DMS114 treated with DMSO at 0.1 percent for 48 hours (cell line): ENCODE measurements at regions not wholly inside any gene's neighbourhood (a gene's known extent, or its start where the extent isn't known, plus 50 kb on each side); places are given as distances from the start of the nearest gene placed in this dataset.

Source experiments
- DNase-seq: peaks from one replicate; lab custom pipeline; 2025; ENCODE audit not compliant: unreplicated experiment; lab: John Stamatoyannopoulos, UW

DNA sequence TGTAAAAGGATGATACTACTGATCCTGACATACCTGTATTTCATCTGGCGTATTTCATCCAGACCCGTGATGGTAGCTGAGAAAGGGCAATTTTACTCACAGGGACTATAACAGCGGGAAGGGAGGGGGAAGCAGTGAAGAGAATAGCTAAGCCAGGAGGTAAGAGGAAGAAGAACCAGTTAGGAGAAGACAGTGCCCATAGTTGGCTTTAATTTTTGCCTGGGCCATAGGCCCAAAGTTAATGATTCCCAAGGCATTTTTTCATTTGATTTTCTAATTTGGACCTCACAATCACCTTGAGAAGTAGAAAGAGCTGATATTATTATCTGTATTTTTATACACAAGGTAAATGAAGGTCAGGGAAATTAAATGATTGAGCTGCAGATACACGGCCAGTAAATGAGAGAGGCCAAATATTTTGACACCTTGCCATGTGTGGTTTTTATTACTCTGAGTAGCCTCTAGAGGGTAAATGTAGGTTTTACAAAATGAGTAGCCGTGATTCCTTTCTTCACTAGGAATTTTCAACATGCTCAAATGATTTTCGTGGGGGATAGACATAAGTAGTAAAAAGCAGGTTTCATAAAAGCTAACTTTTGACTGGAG lies 382.2 kb downstream of the FUT8 start:
- DNase-seq, result no peak

DNA sequence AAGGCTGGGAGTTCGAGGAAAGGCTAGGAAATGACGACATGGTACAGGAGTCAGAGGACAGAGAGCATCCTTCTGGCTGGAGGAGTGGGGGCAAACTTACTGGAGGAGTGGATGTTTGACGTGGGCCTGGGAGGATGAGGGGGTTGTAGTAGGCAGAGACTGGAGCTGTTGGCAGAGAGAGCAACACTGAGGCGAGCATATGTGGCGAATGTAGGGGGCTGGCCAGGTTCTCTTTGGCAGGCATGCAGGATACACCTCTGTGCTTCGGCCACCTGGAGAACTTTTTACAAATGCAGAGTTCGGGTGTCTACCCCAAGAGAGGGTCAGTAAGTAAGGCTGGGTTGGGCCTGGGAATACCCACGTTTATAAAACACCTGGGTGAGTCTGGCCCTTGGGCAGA lies 385.7 kb downstream of the FUT8 start:
- no peak for DNase-seq

DNA sequence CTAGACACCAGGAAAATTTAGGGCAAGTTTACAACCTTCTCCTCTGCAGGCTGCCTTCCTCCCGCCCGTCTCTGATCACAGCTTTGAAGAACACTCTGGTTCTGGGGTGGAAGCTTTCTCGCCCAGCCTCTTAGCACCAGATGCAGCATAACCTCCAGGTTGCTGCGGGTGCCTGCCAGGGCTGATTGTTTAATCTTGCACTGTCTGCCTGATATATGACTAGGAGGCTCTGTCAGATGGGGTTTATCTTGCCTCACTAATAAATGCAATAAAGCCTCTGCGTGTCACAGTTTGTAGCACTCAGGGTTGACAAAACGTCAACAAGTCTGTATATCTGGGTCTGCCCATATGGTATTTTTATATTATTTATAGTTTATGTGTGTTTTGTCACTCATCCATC lies 388.2 kb downstream of the FUT8 start:
- DNase-seq, result no peak

DNA sequence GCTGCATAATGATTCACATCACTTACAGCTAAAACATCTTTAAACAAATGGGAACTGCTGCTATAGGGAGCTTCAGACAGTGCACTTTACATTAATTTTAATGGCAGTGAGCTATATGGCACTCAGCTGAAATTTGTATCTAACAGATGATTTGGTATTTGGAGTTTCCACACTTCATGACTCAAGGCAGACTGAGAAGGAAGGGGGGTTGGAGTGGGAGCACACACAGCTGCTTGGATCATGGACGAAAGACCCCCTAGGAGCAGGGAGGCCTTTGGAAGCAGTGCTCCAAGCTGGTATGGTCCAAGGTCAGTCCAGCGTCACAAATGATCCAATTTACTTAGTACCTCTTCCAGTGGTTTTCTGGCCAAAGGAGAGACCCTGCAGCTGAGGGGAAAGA lies 389.7 kb downstream of the FUT8 start:
- no peak for DNase-seq

DNA sequence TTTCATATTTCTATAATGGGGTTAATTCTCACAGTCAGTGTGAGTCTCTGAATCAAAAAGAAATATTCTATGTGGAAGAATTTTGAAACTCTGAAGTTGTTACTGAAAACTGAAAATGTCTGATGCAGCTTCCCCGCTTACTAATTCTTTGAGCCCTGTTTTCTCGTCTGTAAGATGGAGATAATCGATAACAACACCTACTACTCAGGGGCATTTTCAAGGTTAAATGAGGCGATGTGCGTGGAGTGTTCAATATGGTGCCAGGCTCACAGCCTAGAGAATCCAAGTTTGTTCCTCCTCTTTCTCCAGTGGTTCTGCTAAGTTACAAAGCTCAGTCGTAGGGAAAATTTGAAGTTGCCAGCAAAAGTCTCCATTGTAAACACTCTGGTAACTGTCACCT lies 391.4 kb downstream of the FUT8 start:
- no peak for DNase-seq

DNA sequence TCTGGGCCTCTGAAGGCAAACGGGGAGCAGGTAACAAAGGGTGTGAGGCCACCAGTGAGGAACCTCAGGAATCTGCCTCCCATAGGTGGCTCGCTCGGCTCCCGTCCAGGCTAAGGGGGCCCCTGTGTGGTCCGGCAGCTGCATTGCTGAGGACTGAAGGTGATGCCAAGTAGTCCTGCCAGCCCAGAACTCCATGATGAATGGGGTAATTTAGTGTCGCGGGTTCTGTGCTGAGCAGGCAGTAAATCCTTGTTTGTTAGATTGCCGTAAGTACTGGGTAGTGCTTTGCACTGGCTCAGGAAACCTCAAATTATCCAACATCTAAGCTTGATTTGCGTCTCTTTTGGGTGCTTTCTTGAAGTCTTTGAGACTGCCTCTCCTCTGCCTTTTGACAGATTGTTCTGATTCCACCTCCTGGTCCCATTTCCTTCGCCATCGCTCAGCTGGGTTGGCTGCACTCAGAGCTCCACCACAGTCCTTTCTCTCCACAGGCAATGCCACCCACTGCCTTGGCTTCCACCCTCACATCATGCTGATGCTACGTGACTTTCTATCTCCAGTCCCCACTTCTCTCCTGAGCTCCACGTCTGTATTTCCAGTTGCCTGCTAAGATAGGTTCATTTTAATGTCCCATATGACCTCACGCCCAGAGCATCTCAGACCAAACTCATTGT lies 392.0 kb downstream of the FUT8 start:
- no peak for DNase-seq

DNA sequence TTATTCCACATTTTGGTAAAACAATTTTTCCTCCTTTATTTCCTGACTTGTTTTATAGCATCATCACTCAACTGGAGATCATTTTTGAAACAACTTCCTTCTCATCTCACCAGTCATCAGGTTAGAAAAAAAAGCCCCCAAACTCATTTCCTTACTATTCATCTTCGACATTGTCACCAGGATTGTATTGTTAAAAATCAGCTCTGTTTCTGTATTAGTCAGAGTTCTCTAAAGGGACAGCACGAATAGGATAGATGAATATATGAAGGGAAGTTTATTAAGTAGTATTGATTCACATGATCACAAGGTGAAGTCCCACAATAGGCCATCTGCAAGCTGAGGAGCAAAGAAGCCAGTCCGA lies 392.6 kb downstream of the FUT8 start:
- DNase-seq, result no peak

DNA sequence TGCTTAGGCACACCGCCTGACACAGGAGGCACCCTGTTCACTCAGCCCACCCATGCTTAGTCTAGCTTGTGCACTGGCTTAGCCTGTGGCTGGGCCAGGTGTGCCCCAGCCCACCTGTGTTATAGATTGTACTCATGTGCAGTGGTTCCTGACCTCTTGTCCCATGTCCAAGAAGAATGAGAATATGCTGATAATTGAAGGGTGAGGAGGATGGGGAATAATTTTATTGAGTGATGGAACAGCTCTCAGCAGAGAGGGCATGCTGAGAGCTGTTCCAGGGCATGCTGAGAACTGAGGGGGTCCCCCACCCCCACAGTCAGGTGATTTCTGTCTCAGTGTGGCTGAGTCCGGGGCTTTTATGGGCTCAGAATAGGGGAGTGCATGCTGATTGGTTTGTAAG lies 395.9 kb downstream of the FUT8 start:
- no peak for DNase-seq

DNA sequence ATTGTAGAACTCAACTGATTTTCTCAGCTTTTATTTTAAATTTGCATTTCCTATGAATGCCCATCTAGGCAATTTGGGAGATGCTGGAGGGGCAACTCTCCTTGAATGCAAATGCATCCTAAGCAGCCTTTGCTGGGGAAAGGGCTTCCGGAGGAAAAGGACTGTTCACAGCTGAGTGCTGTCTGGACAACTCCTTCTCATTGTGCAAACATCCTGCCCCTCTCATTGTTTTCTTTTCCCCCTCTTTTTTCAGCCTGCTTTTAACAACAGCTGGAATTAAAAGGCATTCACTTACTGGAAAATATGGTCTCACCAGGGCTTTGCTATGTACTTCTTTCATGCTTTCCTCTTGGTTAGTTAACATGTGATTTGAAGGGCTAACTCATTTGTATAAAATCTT lies 397.8 kb downstream of the FUT8 start:
- DNase-seq, result no peak

DNA sequence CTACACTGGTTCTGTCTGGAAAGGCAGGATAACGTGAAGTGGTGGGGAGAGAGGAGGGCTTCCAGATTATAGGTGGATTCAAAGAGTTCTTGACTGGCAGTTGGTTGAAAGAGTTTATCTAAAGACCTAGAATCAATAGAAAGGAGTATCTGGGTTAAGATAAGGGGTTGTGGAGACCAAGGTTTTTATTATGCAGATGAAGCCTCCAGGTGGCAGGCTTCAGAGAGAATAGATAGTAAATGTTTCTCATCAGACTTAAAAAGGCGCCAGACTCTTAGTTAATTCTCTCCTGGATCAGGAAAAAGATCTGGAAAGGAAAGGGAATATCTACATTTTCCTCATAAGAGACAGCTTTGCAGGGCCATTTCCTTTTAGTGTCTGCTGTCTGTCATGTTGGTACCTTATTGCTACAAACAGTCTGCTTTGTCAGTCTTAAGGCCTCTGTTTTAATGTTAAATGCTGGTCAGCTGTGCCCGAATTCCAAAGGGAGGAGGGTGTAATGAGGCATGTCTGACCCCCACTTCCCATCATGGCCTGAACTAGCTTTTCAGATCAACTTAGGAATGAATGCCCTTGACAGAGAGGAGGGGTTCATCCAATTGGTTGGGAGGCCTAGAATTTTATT lies 401.3 kb downstream of the FUT8 start:
- no peak for DNase-seq

DNA sequence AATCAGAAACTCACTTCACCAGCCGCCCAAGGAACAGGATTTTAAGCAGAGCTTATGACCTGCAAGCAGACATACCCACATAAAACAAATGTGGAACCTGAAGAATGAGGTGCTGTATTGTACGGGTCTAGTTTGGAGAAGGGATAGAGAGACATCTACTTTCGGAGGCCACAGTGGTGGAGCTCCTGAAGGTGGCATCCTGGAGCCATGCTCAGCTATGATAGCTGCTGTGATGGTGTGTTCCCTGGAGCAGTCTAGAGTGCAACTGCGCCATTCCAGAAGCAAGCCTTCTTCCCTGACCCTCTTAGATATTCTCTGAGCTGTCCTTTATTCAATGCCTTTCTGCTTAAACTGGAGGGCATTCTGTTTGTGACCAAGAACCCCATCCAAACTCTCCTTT lies 402.6 kb downstream of the FUT8 start:
- no peak for DNase-seq

DNA sequence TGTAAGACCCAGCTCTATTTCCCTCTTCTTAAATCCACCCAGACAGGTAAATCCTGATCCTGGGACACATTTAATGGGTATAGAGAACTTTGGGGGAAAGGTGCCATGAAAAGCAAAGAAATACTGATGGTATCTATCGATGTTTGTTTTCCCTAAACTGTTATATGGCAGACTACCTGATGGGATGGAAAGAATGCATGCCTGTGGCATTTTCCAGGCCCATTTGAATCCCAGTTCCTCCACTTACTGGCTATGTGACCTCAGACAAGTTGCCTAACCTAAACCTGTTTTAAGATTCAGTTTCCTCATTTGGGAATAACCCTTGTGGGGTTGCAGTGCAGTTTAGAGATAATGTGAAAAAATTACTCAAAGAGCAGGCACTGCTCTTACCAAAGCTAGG lies 404.5 kb downstream of the FUT8 start:
- no peak for DNase-seq

DNA sequence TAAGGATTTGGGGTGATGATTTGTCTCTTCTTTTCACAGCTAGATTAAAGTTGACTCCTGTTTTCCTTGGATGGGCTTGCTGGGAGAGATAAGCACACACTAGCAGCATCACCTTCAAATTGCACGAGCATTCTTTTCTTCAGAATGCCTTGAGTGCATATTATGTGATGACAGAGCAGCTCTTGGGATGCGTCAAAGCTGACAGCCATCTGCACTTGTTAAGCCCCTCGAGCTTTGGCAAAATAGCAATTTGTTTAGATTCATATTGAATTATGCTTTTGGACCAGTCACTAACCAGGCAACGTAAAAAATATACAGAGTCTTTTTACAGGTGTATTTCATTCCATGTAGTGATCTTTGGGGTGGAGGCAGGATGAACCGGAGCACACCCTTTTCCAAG lies 407.0 kb downstream of the FUT8 start:
- no peak for DNase-seq

DNA sequence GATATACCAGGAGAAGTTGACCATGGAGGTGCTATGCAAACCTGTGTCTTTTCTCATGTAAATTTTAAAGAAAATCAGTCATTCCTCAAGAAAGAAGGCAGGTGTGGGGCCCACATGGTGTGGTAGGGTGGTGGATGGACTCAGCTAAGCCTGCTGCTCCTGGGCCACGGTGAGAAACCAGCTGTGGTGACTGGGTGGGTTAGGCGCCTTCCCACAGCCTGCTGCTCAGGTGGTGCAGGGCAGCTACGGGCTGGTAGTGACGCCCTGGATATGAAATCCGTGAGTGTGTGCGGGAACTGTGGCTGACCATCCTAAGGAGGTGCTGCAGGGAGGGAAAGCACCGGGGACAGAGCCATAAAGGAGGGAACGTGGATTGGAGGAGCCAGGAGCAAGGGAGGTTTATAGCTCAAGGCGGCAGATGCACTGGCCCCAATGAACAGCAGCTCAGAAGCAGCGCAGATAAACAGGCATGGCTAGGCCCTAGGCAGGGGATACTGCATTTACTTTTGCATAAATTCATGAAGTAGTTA lies 408.8 kb downstream of the FUT8 start:
- no peak for DNase-seq

DNA sequence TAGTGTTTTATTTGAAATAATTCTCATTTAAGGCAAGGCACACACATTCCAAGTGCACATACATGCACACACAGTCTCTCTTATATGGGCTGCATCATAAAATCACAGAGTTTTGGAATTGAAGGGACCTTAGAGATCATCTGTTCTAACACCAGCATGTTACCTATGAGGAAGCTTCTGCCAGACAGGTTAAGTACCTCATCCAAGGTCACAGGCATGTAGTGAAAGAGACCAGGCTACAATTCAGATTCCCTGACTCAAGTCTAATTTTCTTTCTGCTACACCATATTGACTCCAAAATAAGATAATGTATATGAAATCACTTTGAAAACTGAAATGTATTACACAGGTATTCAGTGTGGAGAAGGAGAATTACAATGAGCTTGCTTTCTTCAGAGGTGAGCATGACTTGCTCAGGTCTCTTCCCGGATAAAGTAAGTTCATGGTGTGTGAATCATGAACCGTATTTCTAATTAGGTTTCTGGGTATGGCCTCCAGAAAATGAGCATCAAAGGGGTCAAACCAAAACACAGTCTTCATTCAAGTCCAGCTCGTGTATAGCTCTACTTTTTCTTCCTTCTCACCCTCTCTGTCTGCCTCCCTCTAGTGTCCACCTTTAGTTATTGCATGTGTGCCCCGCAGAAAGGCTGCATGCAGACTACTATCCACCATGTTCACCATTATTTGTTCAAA lies 411.9 kb downstream of the FUT8 start:
- peak; percentile 71 for DNase-seq

DNA sequence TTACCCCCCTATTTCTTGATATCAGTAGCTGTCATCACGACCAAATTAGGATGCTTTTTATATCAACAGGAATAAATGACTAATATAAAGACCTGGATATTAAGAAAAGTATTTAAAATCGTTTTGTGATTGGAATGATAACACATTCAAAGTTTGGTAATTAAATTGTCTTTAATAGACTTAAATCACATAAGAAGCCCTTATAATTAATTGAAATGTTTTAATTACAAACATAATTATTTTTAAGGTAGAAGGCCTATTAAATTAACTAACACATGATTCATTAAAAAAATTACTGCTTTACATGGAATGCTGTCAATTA lies 412.4 kb downstream of the FUT8 start:
- DNase-seq, result no peak

DNA sequence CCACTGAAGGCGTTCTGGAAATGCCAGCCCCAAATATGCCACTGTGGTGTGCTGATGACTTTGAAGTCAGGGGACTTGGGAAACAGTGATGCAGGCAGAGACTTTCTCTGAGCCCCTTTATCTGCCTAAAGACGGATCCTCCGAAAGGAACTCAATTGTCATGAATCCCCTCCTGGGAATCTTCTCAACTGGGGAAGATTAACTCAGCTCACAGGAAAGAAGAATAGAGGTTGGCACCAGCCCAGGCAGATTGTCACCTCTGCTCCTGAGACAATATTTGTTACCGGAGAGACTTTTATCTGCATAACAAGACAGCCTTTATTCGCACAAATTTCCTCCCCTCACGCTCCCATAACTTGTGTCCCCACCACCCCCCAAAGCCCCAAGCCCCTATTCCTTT lies 414.4 kb downstream of the FUT8 start:
- DNase-seq, result no peak

DNA sequence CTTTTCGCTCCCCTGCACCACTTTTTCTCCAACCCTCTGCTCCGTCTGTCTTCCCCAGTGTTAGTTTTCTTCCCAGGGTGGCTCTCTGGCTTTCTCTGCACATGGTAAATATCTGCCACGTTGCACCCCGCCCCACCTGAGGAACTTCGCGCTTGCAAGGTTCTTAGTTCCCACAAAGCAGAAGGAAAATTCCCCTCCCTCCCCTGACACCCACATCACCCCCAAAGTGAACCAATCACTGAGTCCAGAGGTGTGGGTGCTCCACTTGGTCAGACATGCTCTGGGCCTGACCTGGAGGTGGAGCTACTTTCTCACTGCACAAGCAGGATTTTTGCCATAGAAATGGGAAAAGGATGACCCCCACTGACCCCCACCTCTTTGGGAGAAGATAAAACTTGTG lies 415.0 kb downstream of the FUT8 start:
- DNase-seq, result no peak

DNA sequence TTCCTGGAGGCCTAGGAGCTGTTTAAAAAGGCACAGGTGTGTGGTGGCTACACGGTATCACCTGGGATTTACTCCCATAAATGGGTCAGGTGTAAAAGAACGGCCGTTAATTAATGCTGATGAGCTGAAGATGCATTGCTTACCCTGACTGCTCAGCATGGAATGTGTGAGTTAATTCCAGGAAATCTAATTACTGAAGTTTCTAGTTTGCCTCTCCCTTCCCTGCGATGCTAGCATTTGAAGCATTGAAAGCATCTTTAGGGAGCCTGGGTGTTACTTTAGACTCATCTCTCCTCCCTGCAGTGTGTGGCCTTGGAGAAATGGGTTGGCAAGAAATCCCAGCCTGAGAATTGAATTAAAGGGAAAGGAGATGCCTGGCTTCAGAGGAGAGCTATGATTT lies 415.9 kb downstream of the FUT8 start:
- DNase-seq, result no peak

DNA sequence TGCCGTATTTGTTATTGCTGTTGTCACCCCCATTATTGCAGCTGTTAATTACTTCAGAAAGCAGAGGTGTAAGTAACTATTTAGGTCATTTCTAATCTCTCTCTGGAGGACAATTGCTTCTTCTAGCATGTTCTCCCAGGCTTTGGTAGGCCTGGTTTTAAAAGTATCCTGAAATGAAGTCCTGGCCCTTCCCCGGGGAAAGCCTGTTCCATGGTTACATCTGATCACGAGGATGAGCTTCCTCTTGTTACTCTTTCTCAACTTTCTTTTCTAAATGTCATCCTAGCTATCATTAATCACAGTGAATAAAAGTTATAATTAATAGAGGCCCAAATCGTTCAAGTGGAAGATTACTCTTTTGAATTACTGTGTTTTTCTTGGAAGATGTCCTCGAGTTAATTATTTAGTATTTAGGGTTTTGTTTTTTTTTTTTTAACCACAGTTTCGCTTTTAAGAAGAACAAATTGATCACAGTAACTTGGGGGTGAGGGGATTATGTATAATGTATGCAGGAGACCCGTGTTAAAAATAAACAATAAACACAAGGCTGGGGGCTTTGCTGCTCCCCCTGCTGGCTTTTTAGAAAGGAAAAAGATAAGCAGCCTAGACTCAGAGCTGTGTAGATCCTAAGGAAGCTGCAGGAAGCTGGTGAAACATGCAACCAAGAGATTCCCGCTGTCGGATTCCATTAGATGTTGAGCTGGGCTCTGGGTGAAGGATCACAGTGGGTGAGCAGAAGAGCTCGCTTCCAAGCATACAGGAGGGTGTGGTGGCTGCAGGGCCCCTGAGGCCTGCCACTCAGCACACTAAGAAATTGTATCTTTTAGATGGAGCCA lies 420.1 kb downstream of the FUT8 start:
- DNase-seq, result no peak

DNA sequence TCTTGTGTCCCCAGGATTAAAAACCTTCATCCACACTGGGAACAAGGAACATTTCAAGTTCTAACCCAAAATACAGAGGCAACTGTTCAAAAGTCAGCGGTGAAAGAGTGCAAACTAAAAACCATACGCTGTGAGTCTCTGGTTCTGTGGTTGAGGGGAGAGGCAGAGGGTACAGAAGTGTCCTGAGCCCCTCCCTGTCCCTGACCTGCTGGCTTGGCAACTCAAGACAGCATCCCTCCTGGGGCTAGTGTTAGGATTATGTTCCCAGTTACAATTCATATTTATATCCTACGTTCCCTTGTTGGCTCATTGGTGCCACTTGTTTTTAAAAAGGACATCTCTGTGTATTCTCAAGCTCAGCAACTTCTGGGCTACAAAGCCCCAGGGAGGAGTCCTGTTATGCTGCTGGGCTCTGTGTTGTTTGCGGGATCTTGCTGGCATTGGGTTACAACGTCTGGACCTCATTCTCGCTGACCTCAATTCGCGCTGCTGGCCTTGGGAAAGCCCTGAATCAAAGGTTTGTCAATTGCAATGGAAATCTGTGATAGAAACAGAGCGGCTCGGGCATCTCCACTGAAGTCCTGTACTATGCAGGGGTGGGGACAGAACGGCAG lies 420.8 kb downstream of the FUT8 start:
- DNase-seq, result no peak
